ENCODE measurements at regions not wholly inside any gene's neighbourhood (a gene's known extent, or its start where the extent isn't known, plus 50 kb on each side); places are given as distances from the start of the nearest gene placed in this dataset.
"Not testable (repeated sequence)": the region's sequence is repeated elsewhere in the genome, so short reads cannot be mapped to it uniquely, and the experiment has no call there.

DNA sequence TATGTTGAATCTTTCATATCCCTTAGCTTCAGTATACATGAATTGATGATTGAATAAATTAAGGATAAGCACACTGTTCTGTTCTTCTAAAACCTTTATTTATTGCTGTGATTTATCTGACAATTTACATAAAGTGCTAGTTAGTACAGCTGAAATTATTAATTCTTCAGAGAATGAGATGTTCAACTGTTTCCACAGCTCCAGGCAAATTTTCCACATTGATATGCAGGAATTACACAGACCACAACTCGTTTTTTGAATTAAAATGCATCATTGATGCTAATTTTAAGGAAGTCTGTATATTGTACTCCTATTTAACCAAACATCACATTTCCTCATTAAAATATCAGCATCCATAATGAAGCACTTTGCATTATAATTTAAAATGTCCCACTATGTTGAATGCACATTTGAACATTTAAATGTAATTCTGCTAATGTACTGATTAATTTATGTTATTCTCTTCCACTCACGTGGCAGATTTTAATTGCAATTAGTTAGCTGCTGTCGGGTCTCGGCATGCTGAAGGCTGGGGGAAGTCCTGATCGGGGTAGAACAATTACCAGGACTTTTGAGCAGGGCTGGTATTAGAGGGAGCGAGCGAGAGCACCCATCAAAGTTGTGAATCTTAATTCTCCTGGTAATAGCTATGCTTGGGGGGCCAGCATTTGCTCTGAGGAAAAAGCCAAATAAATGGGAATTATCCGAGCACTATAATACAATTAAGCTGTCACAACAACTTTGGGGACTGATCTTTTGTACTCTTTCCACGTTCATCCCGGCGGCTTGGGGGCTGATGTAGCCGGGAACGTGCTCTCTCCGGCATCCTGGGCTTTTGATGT lies 136.7 kb upstream of the TMTC4 start:
- no peak for DNase-seq
- no peak for ATAC-seq

DNA sequence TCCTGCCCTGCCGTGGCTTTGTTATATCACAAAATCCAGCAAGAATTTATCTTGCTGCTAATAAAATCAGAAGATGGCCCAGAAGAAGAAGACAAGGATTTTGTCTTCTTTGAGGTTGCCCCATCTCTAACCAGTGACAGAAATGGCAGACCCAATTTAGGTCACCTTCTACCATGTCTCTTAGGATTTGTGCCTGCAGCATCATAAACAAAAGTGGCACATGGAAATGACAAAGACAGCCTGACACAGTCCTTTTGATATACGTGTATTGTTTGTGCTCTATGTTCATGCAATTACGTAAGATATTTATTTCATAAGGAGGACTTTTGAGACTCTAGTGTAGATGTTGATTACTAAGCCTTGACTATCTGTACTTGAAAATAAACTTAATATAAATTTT lies 135.9 kb upstream of the TMTC4 start:
- ATAC-seq, result no peak
- DNase-seq, result no peak

DNA sequence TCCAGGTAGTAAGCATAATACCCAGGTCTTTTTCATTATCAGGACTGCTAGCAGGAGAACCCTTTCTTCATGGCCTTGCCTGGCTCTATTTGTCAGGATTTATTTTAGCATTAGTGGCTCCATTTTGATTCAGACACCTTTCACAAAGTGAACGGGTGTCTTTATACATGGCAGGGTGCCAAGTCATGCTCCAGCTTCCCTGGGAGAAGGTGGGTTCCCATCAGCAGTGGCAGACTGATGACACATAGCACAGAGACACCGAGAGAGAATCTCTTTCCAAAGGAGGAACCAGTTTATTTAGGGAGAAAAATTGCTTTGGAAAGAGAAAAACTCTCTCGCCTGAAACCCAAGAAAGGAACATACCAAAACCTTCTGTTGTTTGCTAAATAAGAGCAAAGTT lies 135.3 kb upstream of the TMTC4 start:
- no peak for ATAC-seq
- no peak for DNase-seq

DNA sequence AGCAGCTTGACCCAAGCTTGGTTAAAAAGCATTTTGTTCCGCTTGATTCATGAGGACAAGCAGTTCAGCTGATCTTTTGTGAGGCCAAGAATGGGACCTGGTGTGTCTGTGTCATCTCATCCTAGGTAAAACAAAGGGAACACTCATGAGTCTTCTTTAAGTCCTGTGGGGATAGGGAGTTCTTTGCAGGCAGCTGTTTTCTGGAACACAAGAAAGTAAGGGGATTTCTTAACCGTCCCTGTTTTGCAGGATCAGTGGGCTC lies 134.5 kb upstream of the TMTC4 start:
- DNase-seq, result no peak
- no peak for ATAC-seq

DNA sequence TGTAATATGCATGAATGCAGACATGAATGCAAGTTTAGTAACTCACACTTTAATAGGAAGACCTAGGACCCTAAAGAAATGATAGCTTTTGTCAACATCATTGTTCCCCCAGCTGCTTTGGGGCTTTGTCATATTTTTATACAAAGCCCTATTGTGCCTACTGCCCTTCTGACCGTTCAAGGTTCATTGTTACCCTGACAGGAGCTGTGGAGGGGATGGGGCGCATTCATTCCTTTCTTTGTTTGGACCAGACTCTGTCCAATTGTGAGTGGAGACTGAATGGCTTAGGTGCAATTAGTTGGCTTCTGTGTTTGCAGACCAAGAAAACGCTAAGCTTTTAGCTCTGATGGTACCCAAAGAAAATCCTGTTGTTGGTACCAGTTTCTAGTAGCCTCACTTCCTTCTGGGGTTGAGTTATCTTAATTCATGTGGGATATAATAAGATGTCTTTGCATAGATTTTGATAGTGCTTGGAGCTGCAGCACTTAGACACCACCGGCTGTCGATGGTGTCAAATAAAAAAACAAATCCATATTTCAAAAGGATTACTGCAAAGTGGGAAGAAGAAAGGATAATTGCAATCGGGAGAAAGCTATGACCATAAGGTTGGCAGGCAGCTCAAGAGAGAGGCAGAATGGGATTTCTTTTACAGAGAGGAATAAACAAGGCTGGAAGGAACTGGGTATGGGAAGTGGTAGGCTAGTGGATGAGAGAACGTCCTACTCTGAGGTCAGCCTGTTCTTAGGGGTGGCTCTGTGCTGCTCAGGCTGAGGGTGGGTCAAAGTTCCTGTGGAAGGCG lies 133.9 kb upstream of the TMTC4 start:
- DNase-seq (no peak), ATAC-seq (no peak)

DNA sequence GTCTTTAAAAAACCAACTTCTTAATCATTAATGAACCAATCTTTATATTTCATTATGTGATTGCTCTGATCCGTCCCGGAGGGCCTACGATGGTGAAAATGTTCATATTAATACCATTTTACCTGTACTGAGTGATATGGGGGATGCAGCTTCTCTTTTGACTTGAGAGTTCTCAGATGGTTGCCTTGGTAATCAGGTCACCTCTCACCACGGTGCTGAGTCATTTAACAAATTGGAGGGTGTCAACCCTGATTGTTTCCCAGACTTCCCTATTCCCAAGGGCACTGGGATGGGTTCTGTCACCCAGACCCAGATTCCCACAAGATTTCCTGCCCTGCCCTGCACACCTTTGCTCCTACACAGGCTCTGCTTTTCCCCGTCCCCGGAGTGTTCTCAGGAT lies 128.5 kb upstream of the TMTC4 start:
- no peak for DNase-seq
- no peak for ATAC-seq

DNA sequence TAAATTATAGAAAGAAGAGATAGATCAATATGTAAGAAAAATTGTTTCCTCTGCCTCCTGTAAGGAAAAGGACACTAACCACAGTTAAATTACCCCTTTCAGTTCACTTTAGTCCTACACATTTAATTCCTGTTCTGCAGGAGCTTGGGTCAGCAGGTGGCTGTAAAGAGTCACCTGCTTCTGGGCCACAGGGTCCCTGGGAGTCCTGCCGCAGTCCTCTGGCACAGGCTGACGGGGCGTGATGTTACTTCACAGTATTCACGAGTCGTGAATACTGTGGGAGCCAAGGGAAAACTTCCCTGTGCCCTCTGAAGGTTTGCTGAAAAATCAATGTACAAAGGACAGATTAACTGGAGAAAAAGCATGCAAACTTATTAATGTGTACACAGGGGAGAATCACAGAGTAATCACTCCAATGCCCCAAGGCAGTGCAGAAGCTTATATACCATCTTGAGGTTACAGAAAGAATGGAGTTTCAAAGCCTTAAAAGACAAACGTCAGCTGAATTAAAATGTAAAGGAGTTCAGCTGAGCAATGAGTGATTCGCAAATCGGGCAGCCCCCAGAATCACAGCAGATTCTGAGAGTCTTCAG lies 125.8 kb upstream of the TMTC4 start:
- ATAC-seq (no peak), DNase-seq (no peak)

DNA sequence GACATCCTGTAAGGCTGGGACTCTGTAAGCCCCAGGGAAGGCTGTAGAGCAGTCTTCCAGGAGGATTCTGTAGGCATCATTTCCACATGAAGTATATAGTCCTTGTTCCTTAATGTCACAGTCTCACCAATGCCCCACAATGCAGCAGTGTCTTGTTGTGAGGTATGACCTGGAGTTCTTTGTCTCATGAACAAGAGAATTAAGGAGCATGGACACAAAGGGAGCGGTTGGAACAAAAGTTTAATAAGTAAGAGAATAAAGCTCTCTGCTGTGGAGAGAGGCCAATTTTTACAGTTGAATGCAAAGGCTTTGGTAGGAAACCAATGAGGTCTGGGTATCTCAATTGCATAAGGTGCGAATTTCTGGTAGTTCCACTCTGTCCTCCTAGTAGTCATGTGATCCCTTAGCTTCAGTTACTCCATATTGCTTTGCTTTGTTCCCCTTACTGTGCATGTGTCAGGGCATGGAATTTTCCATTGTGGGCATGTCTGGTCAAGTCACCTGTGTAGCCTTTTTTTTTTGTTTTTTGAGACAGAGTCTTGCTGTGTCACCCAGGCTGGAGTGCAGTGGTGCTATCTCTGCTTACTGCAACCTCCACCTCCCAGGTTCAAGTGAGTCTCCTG lies 124.3 kb upstream of the TMTC4 start:
- DNase-seq, result no peak
- ATAC-seq, result no peak

DNA sequence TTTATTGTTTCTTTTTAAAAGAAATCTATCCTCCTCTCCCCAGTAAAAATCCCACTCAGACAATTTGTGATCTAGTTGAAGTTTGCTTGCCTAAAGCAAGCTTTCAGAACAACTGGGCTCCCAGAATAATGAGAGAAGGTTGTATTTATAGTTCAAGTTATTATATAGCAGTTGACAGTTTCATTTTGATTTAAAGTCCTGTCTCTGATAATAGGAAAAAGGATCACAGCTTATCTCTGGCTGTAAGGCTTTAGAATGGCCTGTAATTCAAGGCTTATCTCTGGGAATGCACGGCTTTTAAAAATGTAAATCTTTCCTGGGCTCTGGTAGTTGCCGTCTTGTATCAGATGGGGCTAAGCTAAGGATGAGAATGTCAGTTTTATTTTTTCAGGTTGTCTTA lies 123.3 kb upstream of the TMTC4 start:
- no peak for ATAC-seq
- no peak for DNase-seq

DNA sequence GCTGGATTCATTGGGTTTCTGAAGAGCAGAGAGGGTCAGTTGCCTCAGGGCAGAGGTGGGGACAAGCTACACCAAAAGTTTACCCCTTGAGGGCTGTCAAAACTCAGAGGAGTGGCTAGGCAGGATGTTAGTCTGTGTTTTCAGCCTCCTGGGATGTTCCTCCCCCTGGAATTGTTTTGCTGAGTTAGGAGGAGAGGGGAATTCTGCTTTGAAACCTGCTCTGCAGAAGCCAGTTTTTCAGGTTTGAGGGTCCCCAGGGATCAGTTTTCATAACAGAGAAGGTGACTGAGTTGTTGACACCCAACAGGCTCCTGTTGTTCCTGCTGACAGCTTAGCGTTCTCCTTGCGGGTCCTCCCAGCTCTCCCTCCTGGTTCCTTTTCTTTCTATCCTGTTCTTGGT lies 121.9 kb upstream of the TMTC4 start:
- ATAC-seq (no peak), DNase-seq (no peak)

DNA sequence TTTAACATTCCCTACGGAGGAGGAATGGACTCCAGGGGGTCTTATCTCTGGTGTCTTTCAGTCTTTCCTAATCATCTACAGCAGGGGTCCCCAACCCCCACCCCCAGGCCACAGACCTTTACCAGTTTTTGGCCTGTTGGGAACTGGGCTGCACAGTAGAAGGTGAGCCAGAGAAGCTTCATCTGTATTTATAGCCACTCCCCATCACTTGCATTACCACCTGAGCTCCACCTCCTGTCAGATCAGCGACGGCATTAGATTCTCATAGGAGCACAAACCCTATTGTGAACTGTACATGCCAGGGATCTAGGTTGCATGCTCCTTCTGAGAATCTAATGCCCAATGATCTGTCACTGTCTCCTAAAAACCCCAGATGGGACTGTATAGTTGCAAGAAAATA lies 120.0 kb upstream of the TMTC4 start:
- no peak for DNase-seq
- no peak for ATAC-seq

DNA sequence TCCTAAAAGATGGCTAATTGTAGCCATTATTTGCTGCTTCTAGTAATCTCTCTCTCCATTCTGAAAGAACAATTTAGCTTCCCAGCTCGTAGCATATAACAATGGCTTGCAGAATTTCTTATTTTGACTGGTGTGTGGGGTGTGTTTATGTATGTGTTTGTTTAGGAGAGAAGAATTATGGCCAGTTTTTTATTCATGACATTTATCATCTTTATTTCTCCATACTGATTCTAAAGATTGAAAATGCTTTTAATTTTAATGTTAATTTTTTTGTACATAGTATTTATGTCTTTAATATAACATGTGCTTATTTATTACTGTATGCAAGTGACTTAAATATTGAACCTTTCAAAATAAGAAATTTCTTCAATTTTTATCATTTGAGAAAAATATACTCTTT lies 115.8 kb upstream of the TMTC4 start:
- ATAC-seq (no peak), DNase-seq (no peak)

DNA sequence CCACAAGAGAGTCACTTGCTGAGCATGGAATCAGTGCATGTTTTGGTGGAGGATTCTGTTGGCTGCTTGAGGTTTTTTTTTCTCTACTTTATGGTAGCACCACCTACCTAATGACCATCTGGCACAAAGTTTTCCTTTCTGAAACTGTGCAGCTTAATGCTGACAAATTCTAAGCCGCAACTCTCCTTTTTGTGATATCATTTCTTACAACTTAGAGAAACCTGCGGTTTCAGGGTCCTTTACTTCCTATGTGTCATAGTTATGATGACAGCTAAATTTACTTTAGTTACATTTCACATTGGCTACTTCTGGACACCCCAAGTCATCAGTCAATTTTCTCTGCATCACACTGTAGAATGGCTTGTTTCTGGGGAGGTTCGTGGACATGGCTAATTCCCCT lies 115.4 kb upstream of the TMTC4 start:
- ATAC-seq (no peak), DNase-seq (no peak)

DNA sequence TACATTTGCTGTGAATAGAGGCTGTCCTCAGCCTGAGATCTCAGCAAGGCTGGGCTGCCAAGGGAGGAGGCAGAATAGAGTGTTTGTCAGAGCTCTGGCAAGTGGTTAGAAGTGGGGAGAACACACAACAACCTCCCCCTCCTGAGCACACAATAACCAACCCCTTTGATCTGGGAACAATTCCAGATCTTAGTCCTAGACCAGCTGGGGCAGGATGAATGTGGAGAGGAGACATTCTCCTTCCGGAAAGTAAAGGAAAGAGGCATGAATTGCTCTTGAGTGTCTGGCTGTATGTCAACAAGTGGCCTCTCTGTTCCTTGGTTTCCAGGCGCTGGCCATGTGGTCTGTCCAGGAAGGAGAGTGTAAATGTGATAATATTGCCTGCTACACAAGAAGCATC lies 114.9 kb upstream of the TMTC4 start:
- ATAC-seq (no peak), DNase-seq (no peak)

DNA sequence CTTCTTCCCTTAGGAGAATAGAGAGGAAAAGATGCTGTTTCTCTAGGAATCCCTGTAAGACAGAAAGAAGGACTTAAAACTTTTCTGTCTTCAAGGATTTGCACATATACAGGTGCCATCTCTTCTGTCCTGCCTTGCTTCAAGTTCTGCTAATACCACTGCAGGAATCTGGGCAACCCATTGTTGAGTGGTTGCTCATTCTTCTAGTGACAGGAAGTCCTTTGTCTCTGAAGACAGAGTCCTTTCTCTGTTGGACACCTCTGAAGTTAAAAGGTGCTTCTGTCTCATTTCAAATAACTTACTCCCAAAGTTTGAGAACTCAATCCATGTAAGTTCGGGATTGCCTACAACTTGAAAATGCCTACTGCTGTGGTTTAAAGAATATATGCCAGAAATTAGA lies 114.4 kb upstream of the TMTC4 start:
- ATAC-seq (no peak), DNase-seq (no peak)

DNA sequence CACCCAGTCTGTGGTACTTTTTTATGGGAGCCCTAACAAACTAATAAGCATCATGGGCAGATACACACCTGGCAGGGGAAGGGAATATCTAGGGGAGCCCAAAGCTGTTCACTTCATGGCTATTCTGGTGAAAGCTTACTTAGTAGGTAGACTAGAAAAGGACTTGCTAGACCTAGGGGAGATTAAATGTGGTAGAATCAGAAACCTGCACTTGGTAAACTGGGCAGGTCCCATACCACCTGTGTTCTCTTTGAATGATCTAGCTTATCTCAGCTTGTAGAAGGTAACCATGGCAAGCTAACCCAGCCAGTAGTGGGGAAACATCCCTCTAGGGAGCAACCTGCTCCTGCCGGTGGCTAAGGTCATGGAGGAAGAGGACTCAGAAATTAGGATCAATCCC lies 113.9 kb upstream of the TMTC4 start:
- ATAC-seq (no peak), DNase-seq (no peak)

DNA sequence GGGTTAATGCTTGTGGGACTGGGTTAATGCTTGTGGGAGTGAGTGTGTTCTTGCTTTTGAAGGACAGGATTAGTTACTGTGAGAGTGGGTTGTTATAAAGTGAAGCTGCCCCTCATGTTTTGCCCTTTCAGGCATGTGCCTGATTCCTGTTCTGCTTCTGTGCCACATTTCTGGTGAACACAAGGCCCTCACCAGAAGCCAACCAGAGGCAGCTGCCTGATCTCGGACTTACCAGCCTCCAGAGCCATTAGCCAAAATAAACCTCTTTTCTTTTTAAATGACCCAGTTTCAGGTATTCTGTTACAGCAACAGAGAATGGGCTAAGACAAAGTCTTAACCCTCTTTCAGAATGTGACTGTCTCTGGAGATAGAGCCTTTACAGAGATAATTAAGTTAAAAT lies 113.3 kb upstream of the TMTC4 start:
- no peak for ATAC-seq
- no peak for DNase-seq

DNA sequence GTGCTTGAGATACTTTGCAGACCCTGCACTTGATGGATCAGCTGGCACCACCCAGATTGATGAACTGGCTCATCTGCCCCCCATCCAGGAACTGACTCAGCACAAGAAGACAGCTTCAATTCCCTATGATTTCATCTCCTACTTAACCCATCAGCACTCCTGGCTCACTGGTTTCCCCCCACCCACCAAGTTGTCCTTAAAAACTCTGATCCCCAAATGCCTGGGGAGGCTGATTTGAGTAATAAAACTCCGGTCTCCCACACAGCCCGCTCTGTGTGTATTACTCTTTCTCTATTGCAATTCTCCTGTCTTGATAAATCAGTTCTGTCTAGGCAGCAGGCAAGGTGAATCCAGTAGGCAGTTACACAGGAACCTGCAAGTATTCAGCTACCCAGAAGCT lies 102.1 kb upstream of the TMTC4 start:
- DNase-seq, result not testable (repeated sequence)

DNA sequence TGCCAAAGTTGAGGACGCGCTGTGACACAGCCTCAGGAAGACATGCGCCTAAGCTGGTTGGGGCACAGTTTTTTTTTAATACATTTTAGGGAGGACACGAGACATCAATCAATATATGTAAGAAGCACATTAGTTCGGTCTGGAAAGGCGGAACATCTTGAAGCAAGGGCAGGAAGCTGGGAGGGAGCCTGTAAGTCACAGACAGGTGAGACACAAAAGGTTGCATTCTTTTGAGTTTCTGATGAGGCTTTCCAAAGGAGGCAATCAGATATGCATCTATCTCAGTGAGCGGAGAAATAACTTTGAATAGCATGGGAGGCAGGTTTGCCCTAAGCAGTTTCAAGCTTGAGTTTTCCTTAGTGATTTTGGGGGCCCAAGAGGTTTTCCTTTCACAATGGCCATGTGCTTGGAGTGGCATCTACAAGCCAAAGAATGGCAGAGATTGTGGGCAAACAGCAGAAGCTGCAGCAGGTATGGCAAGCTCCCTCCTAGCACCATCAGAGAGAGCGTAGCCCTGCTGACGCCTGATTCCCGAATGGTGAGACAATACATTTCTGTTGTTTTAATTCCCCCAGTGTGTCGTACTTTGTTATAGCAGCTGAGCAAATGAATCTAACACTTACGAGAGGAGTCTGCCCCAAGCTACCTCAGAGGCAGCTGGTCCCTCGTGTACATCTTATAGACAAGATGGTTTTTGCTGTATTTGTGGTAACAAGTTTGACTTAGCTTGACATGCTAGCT lies 99.5 kb upstream of the TMTC4 start:
- DNase-seq (no peak), ATAC-seq (no peak)

More for the DNA sequence above, 102.1 kb upstream of the TMTC4 start:
- not testable (repeated sequence) for ATAC-seq

DNA sequence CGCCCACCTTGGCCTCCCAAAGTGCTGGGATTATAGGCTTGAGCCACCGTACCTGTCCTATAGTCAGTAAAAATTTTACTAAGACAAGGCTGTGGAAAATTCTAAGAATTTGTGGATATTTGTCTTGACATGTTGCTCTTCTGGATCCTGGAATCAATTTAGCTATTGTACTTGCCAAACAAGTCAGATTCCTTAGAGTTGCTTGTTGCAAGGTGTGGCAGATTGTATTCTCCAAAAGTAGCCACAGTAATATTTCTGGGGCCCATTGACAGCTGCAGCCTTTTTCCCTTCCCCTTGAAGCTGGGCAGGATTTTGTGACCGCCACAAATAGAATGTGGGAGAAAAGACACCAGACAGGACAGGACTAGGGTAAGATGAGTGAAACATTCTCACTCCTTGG lies 98.8 kb upstream of the TMTC4 start:
- DNase-seq, result no peak
- ATAC-seq, result no peak

DNA sequence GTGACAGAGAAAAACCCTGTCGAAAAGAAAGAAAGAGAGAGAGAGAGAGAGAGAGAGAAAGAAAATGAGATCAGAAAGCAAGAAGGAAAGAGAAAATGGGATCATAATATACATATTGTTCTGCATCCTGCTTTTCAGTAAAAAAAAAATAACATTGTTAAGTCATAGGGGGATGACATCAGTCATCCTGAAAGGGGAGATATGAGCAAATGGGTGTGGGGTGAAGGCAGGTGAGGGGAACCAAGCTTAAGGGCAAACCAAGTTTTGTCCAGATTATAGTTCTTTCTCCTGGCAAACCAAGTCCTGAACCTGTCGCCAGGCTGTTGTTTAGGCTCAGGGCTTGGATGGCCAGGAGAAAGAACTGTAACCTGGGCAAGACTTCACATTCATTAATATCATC lies 92.6 kb upstream of the TMTC4 start:
- no peak for DNase-seq
- no peak for ATAC-seq

DNA sequence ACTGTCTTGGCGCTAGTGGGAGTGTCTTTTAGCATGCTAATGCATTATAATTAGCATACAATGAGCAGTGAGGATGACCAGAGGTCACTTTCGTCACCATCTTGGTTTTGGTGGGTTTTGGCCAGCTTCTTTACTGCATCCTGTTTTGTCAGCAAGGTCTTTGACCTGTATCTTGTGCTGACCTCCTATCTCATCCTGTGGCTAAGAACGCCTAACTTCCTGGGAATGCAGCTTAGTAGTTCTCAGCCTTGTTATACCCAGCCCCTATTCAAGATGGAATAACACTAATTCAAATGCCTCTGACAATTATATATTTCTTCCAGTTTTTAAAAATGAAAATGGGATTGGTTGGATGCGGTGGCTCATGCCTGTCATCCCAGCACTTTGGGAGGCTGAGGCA lies 92.0 kb upstream of the TMTC4 start:
- not testable (repeated sequence) for DNase-seq, ATAC-seq

All from stimulated activated naive CD8-positive, alpha-beta T cell treated with anti-CD3 and anti-CD28 coated beads, Interleukin-15, Interleukin-2, amounts not matched to agents 100 U/mL and 50 U/mL, for 24 hours (primary cell).